ENCODE measurements at regions not wholly inside any gene's neighbourhood (a gene's known extent, or its start where the extent isn't known, plus 50 kb on each side); places are given as distances from the start of the nearest gene placed in this dataset.

DNA sequence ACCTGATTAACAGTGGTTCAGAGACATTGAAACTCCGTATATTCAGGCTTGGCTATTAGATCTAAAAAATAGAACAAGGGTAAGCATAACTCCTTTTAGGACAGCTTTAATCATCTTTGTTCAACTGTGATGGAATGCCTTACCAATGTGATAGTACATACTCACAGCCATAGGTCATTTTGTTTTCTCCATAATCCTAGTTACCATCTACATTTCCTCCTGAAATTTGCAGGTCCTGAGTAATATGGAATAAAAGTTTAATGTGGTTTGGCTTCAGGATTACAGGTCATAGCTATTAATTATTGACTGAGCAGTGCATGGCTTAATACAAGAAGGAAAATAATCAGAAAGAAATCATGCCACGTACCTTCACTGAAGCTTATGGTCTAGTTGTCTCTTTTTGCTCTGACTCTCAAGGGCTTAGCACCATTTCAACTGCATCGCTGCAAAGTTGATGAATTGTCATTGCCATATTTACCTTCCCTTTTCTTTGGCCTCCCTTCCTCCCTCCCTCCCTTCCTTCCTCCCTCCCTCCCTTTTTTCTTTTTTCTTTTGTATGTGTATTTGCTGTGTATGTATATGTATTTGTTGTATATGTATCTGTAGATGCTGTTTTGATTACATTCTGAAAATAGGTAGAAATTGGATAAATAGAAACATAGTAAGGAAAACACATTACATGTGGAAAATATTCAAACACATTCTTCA, 250.9 kb upstream of the ZNF608 start:
- H3K27ac Mint-ChIP-seq: peak overlapping the region; percentile 84
- peak overlapping the region; percentile 99 for H3K27ac ChIP-seq
- peak overlapping the region; percentile 45 for H3K4me2 ChIP-seq

DNA sequence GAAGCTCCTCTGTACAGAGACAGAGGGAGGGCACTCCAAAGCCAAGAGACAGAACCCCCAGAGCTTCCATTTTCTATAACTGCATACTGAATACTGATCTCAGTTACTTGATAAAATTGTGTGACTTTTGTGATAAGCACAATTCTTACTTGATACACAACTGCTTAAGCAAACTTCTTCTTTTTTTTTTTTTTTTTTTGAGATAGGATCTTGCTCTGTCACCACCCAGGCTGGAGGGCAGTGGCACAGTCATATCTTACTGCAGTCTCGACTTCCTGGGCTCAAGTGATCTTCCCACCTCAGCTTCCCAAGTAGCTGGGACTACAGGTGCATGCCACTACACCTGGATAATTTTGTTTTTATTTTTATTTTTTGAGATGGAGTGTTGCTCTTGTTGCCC, 252.1 kb upstream of the ZNF608 start:
- Histone ChIP-seq H3F3A (ENCODE audit: low read depth) (peaks cover 47% of the 10 kb centered on the region), H3K4me3 (no peak overlapping the region), H3K79me2 (ENCODE audit: low read depth) (no peaks in the 10 kb centered on the region), H3K4me2 (no peak overlapping the region), H3K36me3 (no peaks in the 10 kb centered on the region), H3K27ac (peak overlapping the region; percentile 99), H3K4me1 (peaks cover 58% of the 10 kb centered on the region), H4K20me1 (ENCODE audit: low read depth) (no peaks in the 10 kb centered on the region), H2AFZ (replicated peaks) (no peak overlapping the region), H3K27me3 (no peaks in the 10 kb centered on the region), H3K9ac (no peak overlapping the region), H3K9me3 (ENCODE audit: low read depth) (no peaks in the 10 kb centered on the region)
- H3K4me3 Mint-ChIP-seq: no peak overlapping the region
- no peak for DNase-seq (ENCODE audit: low spot score)
- peak overlapping the region; percentile 62 for H3K27ac Mint-ChIP-seq
- no peaks in the 10 kb centered on the region for H3K9me3 Mint-ChIP-seq
- H3K4me1 Mint-ChIP-seq: peaks cover 70% of the 10 kb centered on the region
- peaks cover 2% of the 10 kb centered on the region for H3K27me3 Mint-ChIP-seq (ENCODE audit: insufficient read depth, low read depth)
- no peaks in the 10 kb centered on the region for H3K36me3 Mint-ChIP-seq
- TF ChIP-seq, protein P1, sequence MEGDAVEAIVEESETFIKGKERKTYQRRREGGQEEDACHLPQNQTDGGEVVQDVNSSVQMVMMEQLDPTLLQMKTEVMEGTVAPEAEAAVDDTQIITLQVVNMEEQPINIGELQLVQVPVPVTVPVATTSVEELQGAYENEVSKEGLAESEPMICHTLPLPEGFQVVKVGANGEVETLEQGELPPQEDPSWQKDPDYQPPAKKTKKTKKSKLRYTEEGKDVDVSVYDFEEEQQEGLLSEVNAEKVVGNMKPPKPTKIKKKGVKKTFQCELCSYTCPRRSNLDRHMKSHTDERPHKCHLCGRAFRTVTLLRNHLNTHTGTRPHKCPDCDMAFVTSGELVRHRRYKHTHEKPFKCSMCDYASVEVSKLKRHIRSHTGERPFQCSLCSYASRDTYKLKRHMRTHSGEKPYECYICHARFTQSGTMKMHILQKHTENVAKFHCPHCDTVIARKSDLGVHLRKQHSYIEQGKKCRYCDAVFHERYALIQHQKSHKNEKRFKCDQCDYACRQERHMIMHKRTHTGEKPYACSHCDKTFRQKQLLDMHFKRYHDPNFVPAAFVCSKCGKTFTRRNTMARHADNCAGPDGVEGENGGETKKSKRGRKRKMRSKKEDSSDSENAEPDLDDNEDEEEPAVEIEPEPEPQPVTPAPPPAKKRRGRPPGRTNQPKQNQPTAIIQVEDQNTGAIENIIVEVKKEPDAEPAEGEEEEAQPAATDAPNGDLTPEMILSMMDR (IDR thresholded peaks at IDR 0.05): no peak
- TF ChIP-seq EZH2phosphoT487 (IDR thresholded peaks at IDR 0.05): no peak
- TF ChIP-seq EZH2 (IDR thresholded peaks at IDR 0.05): no peak

More for the DNA sequence above, 250.9 kb upstream of the ZNF608 start:
- Mint-ChIP-seq H3K4me1 (peaks cover 58% of the 10 kb centered on the region), H3K9me3 (peaks cover 3% of the 10 kb centered on the region), H3K36me3 (peaks cover 2% of the 10 kb centered on the region), H3K27me3 (ENCODE audit: insufficient read depth, low read depth) (peaks cover 5% of the 10 kb centered on the region), H3K4me3 (no peak overlapping the region)
- H3K4me1 ChIP-seq: peaks cover 46% of the 10 kb centered on the region
- H3K4me3 ChIP-seq: no peak overlapping the region
- H3K9me3 ChIP-seq (ENCODE audit: low read depth): no peaks in the 10 kb centered on the region
- no peak overlapping the region for H3K9ac ChIP-seq
- no peaks in the 10 kb centered on the region for H3K79me2 ChIP-seq (ENCODE audit: low read depth)
- no peaks in the 10 kb centered on the region for H3K36me3 ChIP-seq
- TF ChIP-seq, protein P1 (IDR thresholded peaks at IDR 0.05): no peak
- TF ChIP-seq EZH2 (IDR thresholded peaks at IDR 0.05): no peak
- TF ChIP-seq EZH2phosphoT487 (IDR thresholded peaks at IDR 0.05): no peak
- peaks cover 39% of the 10 kb centered on the region for H3F3A ChIP-seq (ENCODE audit: low read depth)
- H2AFZ ChIP-seq (replicated peaks): no peak overlapping the region
- DNase-seq (ENCODE audit: low spot score): no peak
- no peaks in the 10 kb centered on the region for H3K27me3 ChIP-seq
- no peaks in the 10 kb centered on the region for H4K20me1 ChIP-seq (ENCODE audit: low read depth)

DNA sequence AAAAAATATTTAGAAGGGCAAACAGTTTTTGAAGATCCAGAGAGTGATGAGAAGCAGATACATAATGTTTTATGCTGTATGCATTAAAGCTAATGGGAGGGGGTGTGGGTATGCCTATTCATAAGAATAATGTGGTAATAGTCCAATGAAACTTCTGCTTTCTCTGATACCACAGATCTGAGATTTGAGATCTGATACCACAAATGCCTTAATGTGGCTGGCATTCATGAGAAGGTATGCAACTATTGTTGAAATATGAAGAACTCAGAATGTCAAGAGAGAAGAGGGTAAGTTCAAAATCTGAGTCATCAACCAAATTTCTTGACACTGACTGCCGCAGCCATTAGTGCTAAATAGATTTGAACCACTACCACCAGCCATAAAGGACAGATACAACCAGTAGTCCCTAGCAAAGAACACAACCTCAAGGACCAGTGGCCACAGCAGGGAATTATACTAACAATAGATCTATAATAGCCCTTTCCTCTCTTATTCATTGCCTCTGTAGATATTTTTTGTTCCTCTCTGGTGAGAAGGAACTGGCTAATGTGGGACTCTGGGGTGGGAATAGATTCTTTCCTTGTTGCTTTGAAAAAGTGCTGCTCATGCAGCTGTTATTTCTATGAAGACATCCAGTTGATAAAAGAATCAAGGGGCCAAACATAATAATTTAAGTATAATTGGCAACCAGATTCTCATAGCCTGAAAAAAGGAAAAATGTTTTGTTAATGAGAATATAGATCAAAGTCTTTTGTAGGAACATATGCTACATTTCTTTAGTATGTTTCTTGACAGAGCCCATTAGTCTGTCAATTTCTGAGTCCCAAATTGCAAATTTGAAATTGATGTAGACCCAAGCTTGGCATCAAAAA, 256.5 kb upstream of the ZNF608 start:
- Histone ChIP-seq H3K4me2 (no peak overlapping the region), H3K4me3 (no peak overlapping the region), H3K27ac (peak overlapping the region; percentile 31), H3K9me3 (ENCODE audit: low read depth) (no peaks in the 10 kb centered on the region), H4K20me1 (ENCODE audit: low read depth) (no peaks in the 10 kb centered on the region), H3K9ac (no peak overlapping the region), H3K4me1 (peaks cover 63% of the 10 kb centered on the region), H3K27me3 (no peaks in the 10 kb centered on the region), H2AFZ (replicated peaks) (no peak overlapping the region), H3F3A (ENCODE audit: low read depth) (peaks cover 40% of the 10 kb centered on the region), H3K79me2 (ENCODE audit: low read depth) (no peaks in the 10 kb centered on the region), H3K36me3 (no peaks in the 10 kb centered on the region)
- H3K4me1 Mint-ChIP-seq: peaks cover 80% of the 10 kb centered on the region
- H3K27ac Mint-ChIP-seq: peak overlapping the region; percentile 85
- H3K4me3 Mint-ChIP-seq: no peak overlapping the region
- H3K9me3 Mint-ChIP-seq: no peaks in the 10 kb centered on the region
- H3K36me3 Mint-ChIP-seq: no peaks in the 10 kb centered on the region
- no peak for TF ChIP-seq EZH2 (IDR thresholded peaks at IDR 0.05)
- TF ChIP-seq EZH2phosphoT487 (IDR thresholded peaks at IDR 0.05): no peak
- TF ChIP-seq, protein P1 (IDR thresholded peaks at IDR 0.05): no peak
- DNase-seq (ENCODE audit: low spot score): no peak
- no peaks in the 10 kb centered on the region for H3K27me3 Mint-ChIP-seq (ENCODE audit: insufficient read depth, low read depth)
